DND-41 (cell line): ENCODE measurements at regions not wholly inside any gene's neighbourhood (a gene's known extent, or its start where the extent isn't known, plus 50 kb on each side); places are given as distances from the start of the nearest gene placed in this dataset.

Experiments used
- ATAC-seq: fragments of 200-7000 bp; cut with Tn5 transposase; 3 replicates; pipeline ENCODE4 v1.9.1; 2021; ENCODE audit warnings: low read depth; ENCODE audit not compliant: insufficient read depth
- DNase-seq: peaks from one replicate; pipeline ENCODE4 v3.0.0-alpha.2; 2020
- H2AFZ ChIP-seq: 2 replicates; pipeline ENCODE4 v1.6.0; 2012; ENCODE audit warnings: low read depth, low read length
- H3K27ac ChIP-seq: 2 replicates; pipeline ENCODE4 v1.5.1; 2012; ENCODE audit warnings: low read length, inconsistent platforms
- H3K27me3 ChIP-seq: fragments of 200-600 bp; sonication (generic); 2 replicates; pipeline ENCODE4 v1.6.0; 2012; ENCODE audit warnings: low read length, mild to moderate bottlenecking, inconsistent platforms; ENCODE audit not compliant: insufficient read depth, poor library complexity
- H3K36me3 ChIP-seq: 2 replicates; pipeline ENCODE4 v1.5.1; 2012; ENCODE audit warnings: low read length, inconsistent platforms; ENCODE audit not compliant: insufficient read depth
- H3K4me1 ChIP-seq: 2 replicates; pipeline ENCODE4 v1.5.1; 2012; ENCODE audit warnings: mild to moderate bottlenecking, low read length; ENCODE audit not compliant: insufficient read depth
- H3K4me2 ChIP-seq: 2 replicates; pipeline ENCODE4 v1.6.0; 2012; ENCODE audit warnings: mild to moderate bottlenecking, moderate library complexity, low read length, inconsistent platforms; ENCODE audit not compliant: insufficient read depth
- H3K4me3 ChIP-seq, 2 experiments: fragments of 200-600 bp in 1 of 2; shearing (Covaris generic) in 1 of 2; 2 replicates each; pipeline ENCODE4 v1.5.1; 2012 to 2016; ENCODE audit warnings: inconsistent platforms in 2 of 2, low read length in 2 of 2, mild to moderate bottlenecking in 2 of 2, low read depth in 1 of 2, moderate library complexity in 1 of 2
- H3K79me2 ChIP-seq: 2 replicates; pipeline ENCODE4 v1.6.0; 2012; ENCODE audit warnings: low read length, inconsistent platforms; ENCODE audit not compliant: insufficient read depth
- H3K9ac ChIP-seq: 2 replicates; pipeline ENCODE4 v1.6.0; 2012; ENCODE audit warnings: low read depth, mild to moderate bottlenecking, inconsistent platforms, low read length, moderate library complexity
- H3K9me3 ChIP-seq: 2 replicates; pipeline ENCODE4 v1.5.1; 2012; ENCODE audit warnings: low read length, moderate library complexity, mild to moderate bottlenecking, inconsistent platforms; ENCODE audit not compliant: insufficient read depth, severe bottlenecking
- H4K20me1 ChIP-seq: 2 replicates; pipeline ENCODE4 v1.6.0; 2012; ENCODE audit warnings: low read length; ENCODE audit not compliant: insufficient read depth
- CTCF ChIP-seq: IDR thresholded peaks from 2 replicates; pipeline ENCODE4 v1.5.1; 2012; ENCODE audit warnings: borderline replicate concordance, low read length, moderate library complexity, mild to moderate bottlenecking; ENCODE audit not compliant: poor library complexity, severe bottlenecking; ENCODE audit errors: extremely low read depth
- EZH2 ChIP-seq: IDR thresholded peaks from 3 replicates; pipeline ENCODE4 v1.6.1; 2012; ENCODE audit warnings: borderline replicate concordance, low read depth, mild to moderate bottlenecking, moderate library complexity, low read length, inconsistent platforms; ENCODE audit not compliant: severe bottlenecking

GRCh38 chr1:55749975-55750627 is 534.9 kb upstream of the USP24 start:
- no peak overlapping the region for H3K4me3 ChIP-seq
- DNase-seq (no peak), ATAC-seq (no peak)
- no peaks in the 10 kb centered on the region for H3K79me2 ChIP-seq
- no peaks in the 10 kb centered on the region for H3K36me3 ChIP-seq
- H3K4me2 ChIP-seq, result no peak overlapping the region
- no peaks in the 10 kb centered on the region for H3K4me1 ChIP-seq
- H3K9me3 ChIP-seq, result peaks cover 4% of the 10 kb centered on the region
- no peaks in the 10 kb centered on the region for H3K27me3 ChIP-seq
- no peak for TF ChIP-seq EZH2
- no peak for TF ChIP-seq CTCF
- H4K20me1 ChIP-seq, result no peaks in the 10 kb centered on the region
- H3K27ac ChIP-seq, result no peak overlapping the region
- H3K9ac ChIP-seq, result no peak overlapping the region
- H2AFZ ChIP-seq, result no peak overlapping the region

- Histone ChIP-seq H3K4me2 (no peak overlapping the region), H3K36me3 (no peaks in the 10 kb centered on the region), H2AFZ (no peak overlapping the region), H4K20me1 (no peaks in the 10 kb centered on the region), H3K4me3 (no peak overlapping the region), H3K4me1 (no peaks in the 10 kb centered on the region), H3K27me3 (no peaks in the 10 kb centered on the region), H3K27ac (no peak overlapping the region), H3K9ac (no peak overlapping the region), H3K9me3 (peaks cover 4% of the 10 kb centered on the region), H3K79me2 (no peaks in the 10 kb centered on the region)
- DNase-seq, result no peak
- TF ChIP-seq CTCF (no peak), EZH2 (no peak)
- no peak for ATAC-seq
Observed at GRCh38 chr1:55747408-55747841, 532.3 kb upstream of the USP24 start.

- no peaks in the 10 kb centered on the region for H3K36me3 ChIP-seq
- H3K9ac ChIP-seq, result no peak overlapping the region
- H3K4me2 ChIP-seq, result no peak overlapping the region
- no peak overlapping the region for H3K4me3 ChIP-seq
- no peak overlapping the region for H3K27ac ChIP-seq
- DNase-seq, result no peak
- H4K20me1 ChIP-seq, result no peaks in the 10 kb centered on the region
- no peaks in the 10 kb centered on the region for H3K4me1 ChIP-seq
- H3K27me3 ChIP-seq, result no peaks in the 10 kb centered on the region
- TF ChIP-seq CTCF (no peak), EZH2 (no peak)
- no peak overlapping the region for H2AFZ ChIP-seq
- no peak for ATAC-seq
- H3K79me2 ChIP-seq, result no peaks in the 10 kb centered on the region
- peaks cover 4% of the 10 kb centered on the region for H3K9me3 ChIP-seq
Observed at GRCh38 chr1:55746710-55747109, 531.5 kb upstream of the USP24 start.
